ENCODE measurements at regions not wholly inside any gene's neighbourhood (a gene's known extent, or its start where the extent isn't known, plus 50 kb on each side); places are given as distances from the start of the nearest gene placed in this dataset.

GRCh38 chr5:61919920-61920319, 386.1 kb upstream of the KIF2A start:
- TF ChIP-seq, protein P1, sequence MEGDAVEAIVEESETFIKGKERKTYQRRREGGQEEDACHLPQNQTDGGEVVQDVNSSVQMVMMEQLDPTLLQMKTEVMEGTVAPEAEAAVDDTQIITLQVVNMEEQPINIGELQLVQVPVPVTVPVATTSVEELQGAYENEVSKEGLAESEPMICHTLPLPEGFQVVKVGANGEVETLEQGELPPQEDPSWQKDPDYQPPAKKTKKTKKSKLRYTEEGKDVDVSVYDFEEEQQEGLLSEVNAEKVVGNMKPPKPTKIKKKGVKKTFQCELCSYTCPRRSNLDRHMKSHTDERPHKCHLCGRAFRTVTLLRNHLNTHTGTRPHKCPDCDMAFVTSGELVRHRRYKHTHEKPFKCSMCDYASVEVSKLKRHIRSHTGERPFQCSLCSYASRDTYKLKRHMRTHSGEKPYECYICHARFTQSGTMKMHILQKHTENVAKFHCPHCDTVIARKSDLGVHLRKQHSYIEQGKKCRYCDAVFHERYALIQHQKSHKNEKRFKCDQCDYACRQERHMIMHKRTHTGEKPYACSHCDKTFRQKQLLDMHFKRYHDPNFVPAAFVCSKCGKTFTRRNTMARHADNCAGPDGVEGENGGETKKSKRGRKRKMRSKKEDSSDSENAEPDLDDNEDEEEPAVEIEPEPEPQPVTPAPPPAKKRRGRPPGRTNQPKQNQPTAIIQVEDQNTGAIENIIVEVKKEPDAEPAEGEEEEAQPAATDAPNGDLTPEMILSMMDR (IDR thresholded peaks at IDR 0.05; ENCODE audit: low read depth, low read length): no peak
- TF ChIP-seq, protein P2, sequence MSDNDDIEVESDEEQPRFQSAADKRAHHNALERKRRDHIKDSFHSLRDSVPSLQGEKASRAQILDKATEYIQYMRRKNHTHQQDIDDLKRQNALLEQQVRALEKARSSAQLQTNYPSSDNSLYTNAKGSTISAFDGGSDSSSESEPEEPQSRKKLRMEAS (IDR thresholded peaks at IDR 0.05; ENCODE audit: low read depth, low read length): no peak
- TF ChIP-seq POLR2A (IDR thresholded peaks at IDR 0.05; ENCODE audit: extremely low read depth, insufficient read length) (no peak), MYC (IDR thresholded peaks at IDR 0.05; ENCODE audit: low read depth, low read length) (no peak)

All from NB4 (cell line).